ENCODE measurements at regions not wholly inside any gene's neighbourhood (a gene's known extent, or its start where the extent isn't known, plus 50 kb on each side); places are given as distances from the start of the nearest gene placed in this dataset.
"Not testable (repeated sequence)": the region's sequence is repeated elsewhere in the genome, so short reads cannot be mapped to it uniquely, and the experiment has no call there.

DNA sequence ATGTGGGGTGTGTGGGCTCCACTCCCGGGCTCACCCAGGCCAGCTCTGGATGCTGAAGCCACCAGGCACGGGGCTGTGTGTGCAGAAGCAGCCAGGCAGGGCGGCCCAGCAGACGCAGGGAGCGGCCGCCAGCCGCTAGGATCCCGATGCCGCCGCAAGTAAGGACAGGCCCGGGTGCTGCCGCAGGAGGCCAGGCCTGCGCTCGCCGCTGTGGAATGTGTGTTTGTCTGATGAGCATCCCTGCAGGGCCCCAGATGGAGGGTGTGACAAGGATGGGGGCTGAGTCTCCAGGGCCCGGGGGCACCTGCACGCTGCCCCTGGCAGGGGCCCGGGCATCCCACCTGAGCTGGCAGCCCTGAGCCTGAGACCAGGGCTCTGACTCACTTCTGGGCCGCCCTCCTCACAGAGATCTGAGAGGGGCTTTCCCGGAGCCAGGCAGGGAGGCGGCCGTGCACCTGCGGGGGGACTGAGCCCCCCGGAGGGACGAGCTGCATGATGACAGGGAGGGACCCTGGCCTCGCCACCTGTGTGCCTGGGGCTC lies 101.5 kb downstream of the FOXL3 start:
- no peak for DNase-seq (ENCODE audit: low read depth, low spot score)
- in situ Hi-C loops (cut with HindIII; ENCODE audit: low pct_unique_long_range_greater_than_20kb, low sequenced_read_pairs): no loop called here

DNA sequence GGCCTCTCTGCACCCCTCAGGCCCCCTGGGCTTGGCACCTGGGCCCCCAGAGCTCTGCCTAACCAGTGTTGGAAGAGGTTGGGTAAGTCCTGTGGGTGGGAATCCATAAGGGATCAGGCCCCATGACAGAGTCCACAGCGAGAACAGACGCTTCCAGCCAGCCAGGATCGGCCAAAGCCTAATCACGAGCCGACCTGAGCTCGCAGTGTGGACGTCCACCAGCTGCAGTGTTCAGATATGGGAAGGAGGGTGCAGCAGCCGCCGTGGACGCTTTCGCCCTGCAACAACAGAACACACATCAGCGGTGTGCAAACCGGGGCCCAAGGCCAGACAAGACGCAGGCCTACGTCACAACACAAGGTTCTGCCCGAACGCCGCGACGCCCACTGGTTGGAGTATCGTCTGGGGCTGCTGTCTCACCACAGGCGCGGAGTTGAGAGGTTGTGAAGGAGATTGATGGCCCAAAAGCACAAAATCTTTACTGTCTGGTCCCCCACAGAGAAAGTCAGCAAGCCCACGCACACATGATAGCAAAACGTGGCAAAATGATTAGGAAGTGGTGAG lies 102.1 kb downstream of the FOXL3 start:
- no peak for DNase-seq (ENCODE audit: low read depth, low spot score)

GRCh38 chr7:392822-393221 lies 102.9 kb downstream of the FOXL3 start:
- no peak for DNase-seq (ENCODE audit: low read depth, low spot score)
- in situ Hi-C loops (cut with HindIII; ENCODE audit: low pct_unique_long_range_greater_than_20kb, low sequenced_read_pairs): no loop called here

More for the DNA sequence above, 102.1 kb downstream of the FOXL3 start:
- in situ Hi-C loops (cut with HindIII; ENCODE audit: low pct_unique_long_range_greater_than_20kb, low sequenced_read_pairs): no loop called here

DNA sequence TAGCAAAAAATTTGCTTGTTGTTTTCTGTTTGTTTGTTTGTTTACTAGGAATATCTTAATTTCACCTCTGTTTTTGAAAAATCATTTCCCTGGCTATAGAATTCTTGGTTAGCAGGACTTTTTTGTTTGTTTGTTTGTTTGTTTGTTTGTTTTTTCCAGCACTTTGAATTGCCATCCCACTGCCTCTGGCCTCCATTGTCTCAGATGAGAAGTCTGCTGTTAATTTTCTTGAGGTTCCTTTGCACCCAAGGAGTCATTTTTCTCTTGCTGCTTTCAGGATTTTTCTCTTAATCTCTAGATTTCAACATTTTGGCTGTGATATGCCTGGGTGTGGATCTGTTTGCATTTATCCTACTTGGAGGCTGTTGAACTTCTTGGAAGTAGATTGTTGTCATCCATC lies 105.7 kb downstream of the FOXL3 start:
- in situ Hi-C loops (cut with HindIII; ENCODE audit: low pct_unique_long_range_greater_than_20kb, low sequenced_read_pairs): no loop called here
- no peak for DNase-seq (ENCODE audit: low read depth, low spot score)

- in situ Hi-C loops (cut with HindIII; ENCODE audit: low pct_unique_long_range_greater_than_20kb, low sequenced_read_pairs): no loop called here
- no peak for DNase-seq (ENCODE audit: low read depth, low spot score)
These were observed 108.9 kb downstream of the FOXL3 start for GRCh38 chr7:398888-399287.

GRCh38 chr7:400901-401485 lies 111.0 kb downstream of the FOXL3 start:
- DNase-seq (ENCODE audit: low read depth, low spot score): no peak
- in situ Hi-C loops (cut with HindIII; ENCODE audit: low pct_unique_long_range_greater_than_20kb, low sequenced_read_pairs): no loop called here

- in situ Hi-C loops (cut with HindIII; ENCODE audit: low pct_unique_long_range_greater_than_20kb, low sequenced_read_pairs): no loop called here
- DNase-seq (ENCODE audit: low read depth, low spot score): no peak
These were observed 111.5 kb downstream of the FOXL3 start for GRCh38 chr7:401495-401894.

GRCh38 chr7:404812-405488 lies 114.7 kb downstream of the PDGFA start:
- in situ Hi-C loops (cut with HindIII; ENCODE audit: low pct_unique_long_range_greater_than_20kb, low sequenced_read_pairs): no loop called here
- no peak for DNase-seq (ENCODE audit: low read depth, low spot score)

- DNase-seq (ENCODE audit: low read depth, low spot score): no peak
- in situ Hi-C loops (cut with HindIII; ENCODE audit: low pct_unique_long_range_greater_than_20kb, low sequenced_read_pairs): no loop called here
These were observed 114.0 kb downstream of the PDGFA start for GRCh38 chr7:405489-406211.

- DNase-seq (ENCODE audit: low read depth, low spot score): no peak
- in situ Hi-C loops (cut with HindIII; ENCODE audit: low pct_unique_long_range_greater_than_20kb, low sequenced_read_pairs): no loop called here
These were observed 111.7 kb downstream of the PDGFA start for GRCh38 chr7:407721-408539.

DNA sequence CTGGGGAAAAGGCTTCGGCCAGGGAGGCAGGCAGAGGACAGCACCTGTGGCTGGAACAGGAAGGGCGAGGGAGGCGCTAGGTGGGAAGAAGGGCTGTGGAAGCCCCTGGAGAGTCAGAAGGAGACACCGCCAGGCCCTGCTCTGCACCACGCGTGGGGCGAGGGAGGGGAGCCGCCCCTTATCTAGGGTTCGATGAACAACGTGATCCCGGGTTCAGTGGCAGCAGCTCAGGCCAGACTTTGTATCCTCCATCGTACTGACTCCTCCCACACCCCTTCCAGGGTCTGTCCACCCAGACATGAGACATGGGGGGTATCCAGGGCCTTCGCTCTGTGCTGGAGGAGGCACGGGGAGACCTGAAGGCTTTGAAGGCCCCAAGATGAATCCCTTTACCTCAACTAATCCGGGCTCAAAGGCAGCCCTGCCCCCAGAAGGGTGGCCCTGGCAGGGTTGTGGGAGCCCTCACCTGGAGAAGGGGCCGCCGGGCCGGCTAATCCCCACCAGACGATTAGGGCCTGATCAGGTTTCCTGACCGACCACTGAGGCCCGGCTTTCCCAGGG lies 110.8 kb downstream of the PDGFA start:
- DNase-seq (ENCODE audit: low read depth, low spot score): no peak
- in situ Hi-C loops (cut with HindIII; ENCODE audit: low pct_unique_long_range_greater_than_20kb, low sequenced_read_pairs): no loop called here

GRCh38 chr7:409339-410281 lies 110.0 kb downstream of the PDGFA start:
- in situ Hi-C loops (cut with HindIII; ENCODE audit: low pct_unique_long_range_greater_than_20kb, low sequenced_read_pairs): no loop called here
- no peak for DNase-seq (ENCODE audit: low read depth, low spot score)

- in situ Hi-C loops (cut with HindIII; ENCODE audit: low pct_unique_long_range_greater_than_20kb, low sequenced_read_pairs): no loop called here
- no peak for DNase-seq (ENCODE audit: low read depth, low spot score)
These were observed 109.2 kb downstream of the PDGFA start for GRCh38 chr7:410395-410910.

GRCh38 chr7:411116-411515 lies 108.5 kb downstream of the PDGFA start:
- DNase-seq (ENCODE audit: low read depth, low spot score); in situ Hi-C loops (cut with HindIII; ENCODE audit: low pct_unique_long_range_greater_than_20kb, low sequenced_read_pairs): not testable (repeated sequence)

GRCh38 chr7:411677-412312 lies 107.9 kb downstream of the PDGFA start:
- in situ Hi-C loops (cut with HindIII; ENCODE audit: low pct_unique_long_range_greater_than_20kb, low sequenced_read_pairs): no loop called here
- DNase-seq (ENCODE audit: low read depth, low spot score): no peak

GRCh38 chr7:412313-412710 lies 107.3 kb downstream of the PDGFA start:
- no peak for DNase-seq (ENCODE audit: low read depth, low spot score)

More at GRCh38 chr7:412313-412710, 107.3 kb downstream of the PDGFA start:
- in situ Hi-C loops (cut with HindIII; ENCODE audit: low pct_unique_long_range_greater_than_20kb, low sequenced_read_pairs): no loop called here
